Bronchial epithelial cell (primary cell): ENCODE measurements at regions not wholly inside any gene's neighbourhood (a gene's known extent, or its start where the extent isn't known, plus 50 kb on each side); places are given as distances from the start of the nearest gene placed in this dataset.

Source experiments
- DNase-seq: peaks from one replicate; pipeline ENCODE4 v3.0.0-alpha.2; 2010; ENCODE audit warnings: low read depth
- FAIRE-seq: peaks from 2 replicates; lab custom pipeline; 2011; peaks lifted over from hg19 to GRCh38; lab: Jason Lieb, UNC
- H3K27me3 ChIP-seq: 2 replicates; pipeline ENCODE4 v1.5.1; 2011; ENCODE audit warnings: low read length; ENCODE audit not compliant: control insufficient read depth, insufficient read depth
- H3K36me3 ChIP-seq: 2 replicates; pipeline ENCODE4 v1.5.1; 2011; ENCODE audit warnings: low read length; ENCODE audit not compliant: control insufficient read depth, insufficient read depth
- H3K4me3 ChIP-seq: 2 replicates; pipeline ENCODE4 v1.5.1; 2011; ENCODE audit warnings: mild to moderate bottlenecking, low read depth, low read length, control low read depth
- CTCF ChIP-seq: IDR thresholded peaks from 2 replicates; pipeline ENCODE4 v1.5.1; 2011; ENCODE audit warnings: mild to moderate bottlenecking, moderate library complexity, low read length, control low read depth, inconsistent platforms; ENCODE audit not compliant: insufficient read depth, severe bottlenecking

DNA sequence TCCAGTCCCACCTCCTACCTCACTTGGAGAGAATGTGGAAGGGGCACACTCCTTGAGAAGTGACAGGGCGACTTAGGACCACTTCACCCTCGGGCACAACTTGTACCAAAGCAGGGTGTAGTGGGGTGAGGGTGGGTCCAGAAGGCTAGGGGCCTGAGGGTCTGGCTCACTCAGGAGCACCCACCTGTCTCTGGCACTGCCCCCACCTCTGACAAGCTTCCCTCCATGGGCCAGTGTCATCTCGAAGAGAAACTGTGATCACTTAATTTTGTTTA, 76.9 kb upstream of the OLFM1 start:
- no peak for FAIRE-seq
- no peak for TF ChIP-seq CTCF
- Histone ChIP-seq H3K36me3 (no peaks in the 10 kb centered on the region), H3K4me3 (no peak overlapping the region), H3K27me3 (no peaks in the 10 kb centered on the region)
- no peak for DNase-seq

DNA sequence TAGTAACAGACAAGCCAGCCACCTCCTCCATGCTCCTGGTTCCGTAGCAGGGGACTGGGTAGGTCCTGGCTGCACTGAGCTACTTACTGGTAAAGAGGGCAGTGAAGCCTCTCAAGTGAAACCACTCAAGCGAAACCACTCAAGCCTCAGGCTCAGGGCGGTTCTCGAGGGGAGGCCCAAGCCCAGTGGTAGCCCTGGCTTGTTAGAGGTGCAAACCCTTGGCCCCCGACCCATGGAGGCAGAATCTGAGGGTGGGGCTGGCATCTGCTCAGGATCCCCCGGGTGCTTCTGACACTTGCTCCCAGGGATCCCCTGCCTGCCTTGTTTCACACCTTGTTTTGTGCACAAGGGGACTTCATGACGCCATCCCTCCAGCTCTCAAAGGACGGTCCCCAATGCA, 76.5 kb upstream of the OLFM1 start:
- TF ChIP-seq CTCF = no peak
- H3K36me3 ChIP-seq = no peaks in the 10 kb centered on the region
- no peak for FAIRE-seq
- DNase-seq = no peak
- H3K4me3 ChIP-seq = no peak overlapping the region
- H3K27me3 ChIP-seq = no peaks in the 10 kb centered on the region

DNA sequence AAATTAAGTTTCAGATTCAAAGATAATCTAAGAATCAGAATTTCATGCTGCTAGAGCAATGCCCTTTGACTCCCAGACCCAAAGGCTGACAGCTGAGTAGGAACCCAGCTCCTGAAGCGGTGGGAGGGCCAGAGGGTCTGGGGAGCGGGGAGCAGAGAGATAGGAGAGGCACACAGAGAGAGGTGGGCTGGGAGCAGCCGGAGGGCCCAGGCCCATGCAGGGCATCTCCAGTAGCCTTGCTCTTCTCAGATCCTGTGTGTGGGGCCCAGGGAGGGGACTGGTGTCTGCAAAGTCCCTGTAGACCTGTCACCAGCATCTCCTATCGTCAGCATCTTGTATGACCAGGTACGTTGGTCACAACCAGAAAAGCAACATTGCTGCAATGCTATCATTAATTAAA, 75.3 kb upstream of the OLFM1 start:
- Histone ChIP-seq H3K36me3 (no peaks in the 10 kb centered on the region), H3K27me3 (no peaks in the 10 kb centered on the region), H3K4me3 (no peak overlapping the region)
- FAIRE-seq (no peak), DNase-seq (no peak)
- TF ChIP-seq CTCF = no peak

DNA sequence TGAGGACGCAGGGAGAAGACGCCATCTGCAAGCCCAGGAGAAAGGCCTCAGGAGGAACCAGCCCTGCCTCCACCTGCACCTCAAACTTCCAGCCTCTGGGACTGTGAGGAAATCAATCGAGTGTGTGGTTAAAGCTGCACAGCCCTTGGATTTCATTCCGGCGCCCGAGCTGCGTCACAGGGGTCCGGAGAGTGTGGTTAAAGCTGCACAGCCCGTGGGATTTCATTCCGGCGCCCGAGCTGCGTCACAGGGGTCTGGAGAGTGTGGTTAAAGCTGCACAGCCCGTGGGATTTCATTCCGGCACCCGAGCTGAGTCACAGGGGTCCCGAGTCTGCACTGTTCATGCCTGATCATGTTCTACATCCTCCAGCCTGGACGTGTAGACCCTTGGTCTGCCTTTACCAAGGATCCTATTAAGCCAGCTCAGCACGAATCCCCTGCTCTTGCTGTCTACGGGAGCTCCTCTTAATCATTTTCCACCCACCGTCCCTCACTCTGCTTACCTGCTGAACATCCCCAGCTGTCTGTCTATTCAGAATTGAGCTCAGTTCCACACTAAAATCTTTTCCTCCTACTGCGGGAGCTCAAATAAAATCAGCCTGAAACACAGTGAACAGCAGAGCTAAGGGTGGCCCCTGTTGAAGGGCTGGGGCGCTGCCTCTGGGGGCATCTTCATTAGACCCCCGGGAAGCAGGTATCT, 73.0 kb upstream of the OLFM1 start:
- DNase-seq = no peak
- Histone ChIP-seq H3K27me3 (no peaks in the 10 kb centered on the region), H3K4me3 (no peak overlapping the region), H3K36me3 (no peaks in the 10 kb centered on the region)
- FAIRE-seq = peak; percentile 13
- no peak for TF ChIP-seq CTCF

DNA sequence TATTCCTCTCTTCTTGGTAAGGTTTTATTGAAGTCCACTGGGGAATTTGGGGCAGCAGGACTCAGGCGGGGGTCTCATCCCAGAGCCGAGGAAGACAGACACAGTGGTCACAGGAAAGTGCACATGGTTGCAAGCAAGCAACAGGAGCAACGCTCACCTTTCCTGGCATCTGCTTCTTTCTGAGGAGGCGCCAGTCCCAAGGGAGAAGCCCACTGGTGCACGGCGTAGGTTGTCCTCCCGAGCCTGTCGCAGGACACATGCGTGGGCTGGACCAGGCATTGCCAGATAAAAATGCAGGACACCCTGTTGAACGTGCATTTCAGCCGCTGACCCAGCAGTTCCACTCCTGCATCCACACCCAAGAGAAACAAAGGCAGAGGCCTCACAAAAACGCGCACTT, 72.4 kb upstream of the OLFM1 start:
- no peak overlapping the region for H3K4me3 ChIP-seq
- no peaks in the 10 kb centered on the region for H3K27me3 ChIP-seq
- FAIRE-seq = peak; percentile 36
- no peak for TF ChIP-seq CTCF
- H3K36me3 ChIP-seq = no peaks in the 10 kb centered on the region
- no peak for DNase-seq

DNA sequence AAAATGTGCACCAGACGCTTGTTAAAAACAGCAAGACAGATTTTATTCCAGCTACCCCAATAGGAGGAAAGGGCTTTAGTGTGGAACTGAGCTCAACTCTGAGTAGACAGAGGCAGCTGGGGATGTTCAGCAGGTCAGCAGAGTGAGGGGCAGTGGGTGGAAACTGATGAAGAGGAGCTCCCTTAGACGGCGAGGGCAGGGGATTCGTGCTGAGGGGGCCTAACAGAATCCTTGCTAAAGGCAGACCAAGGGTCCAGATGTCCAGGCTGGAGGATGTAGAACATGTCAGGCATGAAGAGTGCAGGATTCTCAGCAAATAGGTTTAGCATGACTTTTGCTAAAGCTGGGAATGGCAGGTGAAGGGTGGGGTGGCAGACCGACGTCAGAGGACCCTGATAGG, 71.9 kb upstream of the OLFM1 start:
- no peak for DNase-seq
- no peaks in the 10 kb centered on the region for H3K27me3 ChIP-seq
- no peaks in the 10 kb centered on the region for H3K36me3 ChIP-seq
- FAIRE-seq = no peak
- no peak overlapping the region for H3K4me3 ChIP-seq
- TF ChIP-seq CTCF = no peak
